GM21717 (cell line): ENCODE measurements at regions not wholly inside any gene's neighbourhood (a gene's known extent, or its start where the extent isn't known, plus 50 kb on each side); places are given as distances from the start of the nearest gene placed in this dataset.

Source experiments
- ATAC-seq: cut with Tn5 transposase; IDR thresholded peaks from one replicate; pipeline ENCODE4 v1.9.1; 2021; ENCODE audit warnings: mild to moderate bottlenecking, moderate library complexity; ENCODE audit not compliant: unreplicated experiment

GRCh38 chr4:53697016-53697685 is 105.9 kb upstream of the LNX1 start:
- no peak for ATAC-seq

DNA sequence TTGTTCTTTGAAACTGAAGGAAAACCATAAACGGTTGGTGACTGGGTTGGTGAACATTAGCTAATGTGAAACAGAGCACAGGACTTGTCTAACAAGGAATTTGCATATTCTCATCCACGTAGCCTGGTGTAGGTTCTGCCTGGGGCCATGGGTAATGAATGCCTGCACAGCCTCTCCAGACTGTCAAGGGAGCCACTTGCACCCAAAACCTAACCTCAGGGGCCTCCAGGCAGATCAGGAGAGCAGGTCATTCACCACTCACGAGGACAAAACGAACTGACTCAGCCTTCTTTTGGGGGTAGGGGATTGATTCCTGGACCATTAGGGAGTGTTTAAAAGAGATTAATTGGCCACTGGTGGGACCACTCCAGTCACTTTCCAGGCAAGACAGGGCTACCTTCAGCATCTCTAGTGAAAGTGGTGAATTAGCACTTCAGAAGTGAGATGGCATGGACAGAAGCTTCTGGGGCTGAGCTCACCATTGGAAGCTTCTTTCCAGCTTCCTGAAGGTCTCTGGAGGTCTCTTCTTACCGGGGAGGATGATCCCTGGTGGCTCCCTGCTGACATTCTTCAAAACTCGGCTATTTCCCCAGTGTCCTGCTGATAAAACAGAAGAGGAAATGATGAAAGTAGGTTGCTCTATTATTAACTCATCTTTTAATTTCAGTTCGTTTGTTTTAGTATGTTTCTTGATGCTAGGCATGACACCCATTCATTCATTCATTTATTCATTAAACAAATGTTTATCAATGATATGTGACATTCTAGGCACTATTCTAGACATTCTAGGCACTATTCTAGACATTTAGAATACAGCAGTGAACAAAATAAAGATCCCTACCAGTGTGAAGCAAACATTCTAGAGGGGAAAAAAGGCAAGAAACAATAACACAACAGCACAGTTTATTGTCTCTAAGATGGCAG is 104.5 kb upstream of the LNX1 start:
- ATAC-seq = peak; percentile 79

GRCh38 chr4:53694666-53695065 is 103.4 kb upstream of the LNX1 start:
- ATAC-seq = no peak

DNA sequence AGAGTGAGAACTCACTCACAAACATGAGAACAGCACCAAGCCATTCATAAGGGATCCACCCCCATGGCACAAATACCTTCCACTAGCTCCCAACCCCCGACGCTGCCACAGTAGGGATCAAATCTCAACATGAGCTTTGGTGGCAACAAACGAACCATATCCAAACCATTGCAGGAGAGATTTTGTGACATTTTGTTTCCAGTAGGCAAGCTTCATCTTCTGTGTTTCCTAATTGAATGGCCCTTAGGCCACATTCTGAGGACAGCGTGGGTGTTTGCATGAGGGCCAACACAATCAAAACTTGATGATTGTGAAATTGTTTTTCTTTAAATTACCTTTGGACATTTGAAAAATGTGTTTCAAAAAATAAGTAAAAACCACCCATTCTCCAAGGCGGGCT is 102.6 kb upstream of the LNX1 start:
- no peak for ATAC-seq

GRCh38 chr4:53693408-53693807 is 102.1 kb upstream of the LNX1 start:
- no peak for ATAC-seq

GRCh38 chr4:53688186-53688790 is 97.0 kb upstream of the LNX1 start:
- peak; percentile 91 for ATAC-seq

GRCh38 chr4:53686521-53686920 is 95.2 kb upstream of the LNX1 start:
- no peak for ATAC-seq

- no peak for ATAC-seq
Measured at GRCh38 chr4:53684136-53685130, 93.1 kb upstream of the LNX1 start.

GRCh38 chr4:53682908-53683307 is 91.6 kb upstream of the LNX1 start:
- no peak for ATAC-seq

- no peak for ATAC-seq
Measured at GRCh38 chr4:53682196-53682595, 90.9 kb upstream of the LNX1 start.

DNA sequence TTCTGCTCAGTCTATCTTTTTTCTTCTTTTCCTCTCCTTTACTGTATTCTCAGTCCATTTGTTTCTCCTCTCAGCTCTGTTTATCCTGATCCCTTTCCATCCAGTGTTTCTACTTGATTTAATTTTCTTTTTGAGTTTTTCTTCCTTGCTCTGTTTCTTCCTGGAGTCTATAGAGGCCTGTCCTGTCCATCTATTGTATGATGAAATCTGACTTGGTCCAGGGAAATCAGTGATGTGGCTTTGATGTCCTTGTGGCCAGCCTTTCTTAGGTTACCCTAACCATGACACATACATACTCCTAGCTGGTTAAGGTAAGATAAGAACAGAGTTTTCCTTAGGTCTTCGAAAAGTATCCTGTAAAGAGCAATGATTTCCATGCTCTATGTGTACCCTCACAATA is 89.3 kb upstream of the LNX1 start:
- no peak for ATAC-seq

- no peak for ATAC-seq
Measured at GRCh38 chr4:53680168-53680567, 88.9 kb upstream of the LNX1 start.

DNA sequence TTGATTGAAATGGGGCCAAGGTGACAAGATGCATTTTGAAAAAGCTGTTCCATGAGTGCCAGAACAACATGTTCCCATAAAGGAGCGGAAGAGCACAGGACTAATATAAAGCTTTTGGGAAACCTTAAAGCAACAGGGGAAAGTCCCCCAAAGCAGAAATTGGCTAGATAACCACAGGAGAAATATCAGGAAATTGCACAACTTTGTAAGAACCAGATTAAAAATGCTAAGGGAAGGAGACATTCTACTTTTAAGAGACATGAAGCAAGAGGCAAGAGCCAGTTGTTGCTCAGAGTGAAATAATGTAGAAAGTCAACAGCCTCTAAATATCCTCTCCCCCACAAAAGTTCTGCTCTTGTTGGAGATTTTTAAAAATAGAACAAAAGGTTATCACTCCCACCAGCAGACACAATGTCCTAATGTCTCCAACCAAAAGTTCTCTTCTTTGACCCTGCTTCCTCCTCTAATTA is 85.2 kb upstream of the LNX1 start:
- no peak for ATAC-seq

GRCh38 chr4:53674903-53675302 is 83.6 kb upstream of the LNX1 start:
- no peak for ATAC-seq

- ATAC-seq = no peak
Measured at GRCh38 chr4:53672873-53673272, 81.6 kb upstream of the LNX1 start.

DNA sequence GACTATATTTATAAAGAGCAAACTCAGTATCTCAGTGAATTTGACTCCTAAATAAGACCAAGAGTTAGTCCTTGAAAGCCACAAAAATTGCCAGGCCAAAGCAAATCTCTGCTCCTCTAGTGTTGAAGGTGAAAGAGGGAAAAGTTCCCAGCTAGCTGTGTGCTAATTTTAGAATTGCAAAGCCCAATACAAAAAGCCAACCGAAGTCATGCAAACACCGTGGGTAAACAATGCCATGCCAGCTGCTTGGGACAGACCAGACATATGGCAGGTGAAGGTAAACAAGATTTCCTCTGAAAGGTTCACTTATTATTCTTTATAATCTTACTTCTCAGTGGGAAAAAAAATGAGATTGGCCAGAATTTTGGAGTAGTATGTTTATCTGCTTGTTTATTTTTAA is 80.5 kb upstream of the LNX1 start:
- ATAC-seq = no peak

DNA sequence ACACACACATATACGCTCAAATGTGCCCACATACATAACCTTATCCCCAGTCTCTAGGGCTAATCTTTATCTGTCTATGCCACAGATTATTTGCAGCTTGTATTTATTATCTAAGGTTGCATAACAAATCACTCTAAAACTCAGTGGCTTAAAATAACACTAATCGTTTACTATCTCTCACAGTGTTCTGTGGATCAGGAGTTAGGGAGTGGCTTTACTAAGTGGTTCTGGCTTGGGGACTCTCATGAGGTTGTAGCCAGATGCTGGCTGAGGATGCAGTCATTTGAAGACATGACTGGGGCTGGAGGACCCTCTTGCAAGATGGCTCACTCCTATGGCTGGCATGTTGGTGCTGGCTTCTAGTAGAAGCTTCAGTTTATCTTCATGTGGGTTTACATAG is 68.5 kb upstream of the LNX1 start:
- no peak for ATAC-seq

DNA sequence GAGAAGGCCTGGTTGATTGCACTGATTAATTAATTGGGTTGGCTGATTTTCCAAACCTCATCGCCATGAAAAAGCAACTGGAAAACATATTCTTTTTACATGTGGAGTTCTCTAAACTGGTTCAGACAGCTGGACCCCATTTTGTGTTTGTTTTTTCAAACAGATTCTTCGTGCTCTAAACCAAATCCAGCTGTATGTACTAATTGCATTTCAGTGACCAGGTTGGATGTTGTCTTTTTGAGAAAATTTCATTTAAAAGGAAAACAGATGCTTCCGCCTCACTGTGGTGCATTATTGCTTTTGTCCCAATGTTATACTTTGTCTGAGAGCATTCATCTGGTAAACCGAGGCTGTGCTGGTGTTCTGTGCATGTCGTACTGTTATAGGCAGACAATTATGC is 67.8 kb upstream of the LNX1 start:
- ATAC-seq = no peak

DNA sequence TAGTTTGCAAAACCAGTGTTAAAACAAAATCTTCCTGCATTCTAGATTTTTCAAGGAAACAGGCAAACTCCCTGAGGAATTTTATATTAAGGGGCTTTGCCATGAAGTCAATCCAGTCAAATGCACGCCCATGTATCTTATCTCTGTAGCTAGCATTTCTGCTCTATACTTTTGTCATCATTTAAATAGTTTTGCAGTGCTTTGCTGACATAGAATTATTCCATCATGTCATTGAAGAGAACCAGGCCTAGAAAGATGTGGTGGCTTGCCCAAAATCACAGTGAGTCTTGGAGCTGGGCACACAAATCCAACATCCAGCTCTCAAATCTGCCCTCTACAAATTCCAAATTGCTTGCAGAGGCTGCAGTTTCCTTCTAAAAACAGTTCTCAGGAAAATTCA is 66.7 kb upstream of the LNX1 start:
- ATAC-seq = no peak

DNA sequence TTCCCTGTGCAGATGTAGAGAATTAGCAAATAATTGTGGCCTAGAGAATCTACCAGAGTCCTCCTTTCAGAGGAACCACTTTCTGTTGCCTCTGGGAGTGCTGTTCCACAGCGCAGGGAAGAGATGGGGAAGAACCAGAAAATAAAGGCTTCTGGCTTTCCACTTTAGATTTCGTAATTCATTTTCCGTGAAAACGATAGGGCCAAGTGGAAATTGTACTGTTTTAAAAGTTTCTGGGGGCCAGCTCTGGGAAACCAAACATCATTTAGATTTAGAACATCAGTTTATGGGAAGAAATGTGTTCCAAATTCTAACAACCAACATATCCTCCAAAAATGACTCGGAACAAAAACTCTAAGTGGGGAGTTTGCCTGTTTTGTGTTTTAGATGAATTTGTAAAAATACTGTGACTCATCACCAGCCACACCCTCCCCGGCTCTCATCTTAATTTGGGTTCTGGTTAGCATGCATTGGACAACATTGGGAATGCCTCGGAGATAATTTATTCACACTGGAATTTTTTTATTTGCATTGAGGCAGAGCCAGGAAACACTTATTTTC is 65.2 kb upstream of the LNX1 start:
- no peak for ATAC-seq
